ENCODE measurements at regions not wholly inside any gene's neighbourhood (a gene's known extent, or its start where the extent isn't known, plus 50 kb on each side); places are given as distances from the start of the nearest gene placed in this dataset.

GRCh38 chr16:65994291-65994690 lies 372.2 kb upstream of the CDH5 start (continued):
- no peak for TF ChIP-seq KDM5A (IDR thresholded peaks at IDR 0.05; ENCODE audit: low read length)
- no peak for TF ChIP-seq ATF3 (IDR thresholded peaks at IDR 0.05; ENCODE audit: insufficient read depth, low read depth, low read length)
- TF ChIP-seq SP1 (IDR thresholded peaks at IDR 0.05; ENCODE audit: low read depth, low read length): no peak

Measured in H1 (cell line).